ENCODE measurements at regions not wholly inside any gene's neighbourhood (a gene's known extent, or its start where the extent isn't known, plus 50 kb on each side); places are given as distances from the start of the nearest gene placed in this dataset.

DNA sequence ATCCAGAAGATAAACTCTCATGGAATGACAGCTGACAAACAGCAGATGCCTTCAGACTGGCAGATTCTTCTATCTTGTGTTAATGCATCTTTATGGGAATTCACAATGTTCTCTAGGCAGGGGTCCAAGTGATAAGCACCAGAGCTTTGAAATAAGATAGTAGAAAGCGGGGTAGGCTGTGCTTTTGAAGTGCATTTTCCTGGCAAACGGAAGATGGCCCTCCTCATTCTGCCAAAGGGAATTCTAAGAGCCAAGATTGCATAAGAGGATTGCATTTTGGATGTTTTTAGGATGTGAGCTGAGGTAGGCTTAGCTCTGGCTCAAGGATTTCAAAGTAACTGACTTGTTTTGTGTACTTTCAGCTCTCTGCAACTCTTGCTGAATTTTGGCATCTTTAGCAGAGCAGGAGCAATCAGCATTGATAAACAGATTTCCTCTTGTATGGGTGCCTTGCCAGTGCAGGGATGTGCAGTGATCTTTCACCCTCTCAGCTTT lies 298.5 kb upstream of the KLF6 start:
- no peak for DNase-seq

DNA sequence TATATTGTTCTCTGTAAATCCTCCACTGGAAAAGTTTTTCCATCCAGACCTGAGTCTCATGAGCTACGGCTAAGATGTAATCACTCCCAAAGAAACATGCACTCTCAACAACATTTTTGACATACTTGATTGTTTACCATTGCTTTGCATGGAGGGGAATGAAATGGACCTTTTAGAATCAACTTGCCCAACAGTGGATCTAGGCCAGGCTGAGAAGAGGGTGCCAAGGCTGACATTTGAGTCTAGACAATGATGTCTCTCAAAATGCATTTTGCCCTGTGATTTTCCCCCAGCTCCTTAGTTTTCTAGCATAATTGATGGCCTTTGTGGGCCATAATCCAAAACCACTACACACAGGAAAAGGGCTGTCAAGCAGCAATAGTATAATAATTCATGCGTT lies 297.9 kb upstream of the KLF6 start:
- no peak for DNase-seq

DNA sequence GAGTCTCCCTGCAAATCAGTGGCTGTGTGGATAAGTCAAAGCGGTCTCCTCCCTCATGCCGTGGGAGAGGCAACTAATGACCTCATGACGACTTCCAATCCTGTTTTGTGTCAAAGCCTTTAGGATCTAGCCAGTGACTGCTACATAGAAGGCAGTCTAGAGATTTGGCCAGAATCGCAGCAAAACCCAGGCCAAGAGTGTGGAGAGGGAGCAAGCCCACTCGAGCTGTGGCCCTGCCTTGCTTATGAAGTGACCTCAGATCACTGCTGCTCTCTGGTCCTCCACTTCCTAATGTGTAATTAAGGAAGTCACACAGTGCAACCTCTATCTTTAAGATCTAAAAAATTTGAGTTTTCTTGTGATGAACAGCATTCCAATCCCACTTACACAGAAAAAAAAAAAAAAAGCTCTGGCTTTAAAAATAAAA lies 296.7 kb upstream of the KLF6 start:
- no peak for DNase-seq

DNA sequence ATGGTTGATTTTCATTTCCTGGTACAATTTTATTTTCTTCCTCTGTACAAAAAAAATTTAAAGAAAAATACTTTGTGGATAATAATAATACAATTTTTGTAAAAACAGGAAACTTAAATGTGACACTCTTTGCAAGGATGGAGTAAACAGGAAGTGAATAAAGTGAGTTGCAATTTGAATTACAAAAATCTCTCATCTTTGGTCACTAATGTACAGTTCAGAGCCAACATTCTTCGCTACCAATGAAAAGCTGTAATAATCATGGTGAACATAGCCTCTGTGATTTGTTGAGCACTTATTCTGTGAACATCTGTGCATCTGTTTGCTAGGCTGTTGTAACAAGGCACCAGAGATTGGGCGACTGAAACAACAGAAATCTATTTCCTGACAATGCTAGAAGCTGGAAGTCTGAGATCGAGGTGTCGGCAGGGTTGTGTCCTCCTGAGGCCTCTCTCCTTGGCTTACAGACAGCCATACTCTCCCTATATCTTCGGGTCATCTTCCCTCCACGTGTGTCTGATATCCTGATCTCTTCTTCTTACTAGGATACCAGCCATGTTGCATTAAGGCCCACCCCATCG lies 295.3 kb upstream of the KLF6 start:
- no peak for DNase-seq

DNA sequence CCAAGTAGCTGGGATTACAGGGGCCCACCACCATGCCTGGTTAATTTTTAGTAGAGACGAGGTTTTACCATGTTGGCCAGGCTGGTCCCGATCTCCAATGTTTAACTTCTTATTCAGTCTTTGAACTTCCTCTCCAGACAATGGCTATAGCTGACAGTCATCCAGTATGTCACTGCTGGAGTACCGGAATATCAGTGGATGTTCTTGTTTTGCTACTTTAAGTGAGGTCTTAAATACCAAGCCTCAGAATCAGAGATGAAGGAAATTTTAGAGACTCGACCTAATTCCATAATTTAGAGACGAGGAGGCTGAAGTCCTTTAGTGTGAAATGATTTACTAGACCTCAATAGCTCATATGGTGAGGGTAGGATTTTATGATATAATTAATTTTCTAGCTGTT lies 294.8 kb upstream of the KLF6 start:
- DNase-seq = no peak

DNA sequence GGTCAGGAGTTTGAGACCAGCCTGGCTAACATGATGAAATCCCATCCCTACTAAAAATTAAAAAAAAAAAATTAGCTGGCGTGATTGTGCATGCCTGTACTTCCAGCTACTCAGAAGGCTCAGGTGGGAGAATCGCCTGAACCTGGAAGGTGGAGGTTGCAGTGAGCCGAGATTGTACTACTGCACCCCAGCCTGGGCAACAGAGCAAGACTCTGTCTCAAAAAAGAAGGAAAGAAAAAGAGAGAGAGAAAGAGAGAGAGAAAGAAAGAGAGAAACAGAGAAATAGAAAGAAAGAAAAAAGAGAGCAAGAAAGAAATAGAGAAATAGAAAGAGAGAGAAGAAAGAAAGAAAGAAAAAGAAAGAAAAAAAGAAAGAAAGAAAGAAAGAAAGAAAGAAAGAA lies 292.8 kb upstream of the KLF6 start:
- DNase-seq = no peak

DNA sequence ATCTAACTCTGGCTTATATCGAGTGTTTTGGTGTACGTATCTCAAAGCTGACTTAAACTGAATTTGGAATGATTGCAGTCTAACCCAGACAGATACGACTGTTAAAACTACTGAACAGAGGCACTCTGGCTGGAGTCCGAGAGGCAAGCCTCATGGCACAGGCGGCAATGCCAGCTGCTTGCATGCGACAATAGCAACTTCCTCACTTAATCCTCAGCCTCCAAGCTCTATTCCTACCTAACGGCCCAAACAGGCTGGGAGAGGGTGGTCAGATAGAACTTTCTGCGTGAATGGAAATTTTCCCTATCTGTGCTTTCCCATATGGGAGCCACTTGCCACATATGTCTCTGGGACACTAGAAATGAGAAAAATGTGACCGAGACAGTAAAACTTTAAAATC lies 292.0 kb upstream of the KLF6 start:
- DNase-seq = peak in 1 of 51 donors; percentile 4

DNA sequence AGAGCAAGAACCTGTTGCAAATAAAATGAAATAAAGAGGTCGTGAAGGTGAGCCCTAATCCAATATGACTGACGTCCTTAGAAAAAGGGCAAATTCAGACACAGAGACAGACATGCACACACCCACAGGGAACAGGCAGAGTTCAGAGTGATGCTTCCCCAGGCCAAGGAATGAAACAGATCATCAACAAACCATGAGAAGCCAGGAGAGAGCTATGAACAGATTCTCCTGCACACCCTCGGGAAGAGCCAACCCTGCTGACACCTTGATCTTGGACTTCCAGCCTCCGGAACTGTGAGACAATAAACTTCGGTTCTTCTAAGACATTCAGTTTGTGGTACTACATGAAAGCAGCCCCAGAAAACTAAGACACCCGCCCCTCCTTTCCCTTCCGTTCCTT lies 290.4 kb upstream of the KLF6 start:
- DNase-seq = no peak

DNA sequence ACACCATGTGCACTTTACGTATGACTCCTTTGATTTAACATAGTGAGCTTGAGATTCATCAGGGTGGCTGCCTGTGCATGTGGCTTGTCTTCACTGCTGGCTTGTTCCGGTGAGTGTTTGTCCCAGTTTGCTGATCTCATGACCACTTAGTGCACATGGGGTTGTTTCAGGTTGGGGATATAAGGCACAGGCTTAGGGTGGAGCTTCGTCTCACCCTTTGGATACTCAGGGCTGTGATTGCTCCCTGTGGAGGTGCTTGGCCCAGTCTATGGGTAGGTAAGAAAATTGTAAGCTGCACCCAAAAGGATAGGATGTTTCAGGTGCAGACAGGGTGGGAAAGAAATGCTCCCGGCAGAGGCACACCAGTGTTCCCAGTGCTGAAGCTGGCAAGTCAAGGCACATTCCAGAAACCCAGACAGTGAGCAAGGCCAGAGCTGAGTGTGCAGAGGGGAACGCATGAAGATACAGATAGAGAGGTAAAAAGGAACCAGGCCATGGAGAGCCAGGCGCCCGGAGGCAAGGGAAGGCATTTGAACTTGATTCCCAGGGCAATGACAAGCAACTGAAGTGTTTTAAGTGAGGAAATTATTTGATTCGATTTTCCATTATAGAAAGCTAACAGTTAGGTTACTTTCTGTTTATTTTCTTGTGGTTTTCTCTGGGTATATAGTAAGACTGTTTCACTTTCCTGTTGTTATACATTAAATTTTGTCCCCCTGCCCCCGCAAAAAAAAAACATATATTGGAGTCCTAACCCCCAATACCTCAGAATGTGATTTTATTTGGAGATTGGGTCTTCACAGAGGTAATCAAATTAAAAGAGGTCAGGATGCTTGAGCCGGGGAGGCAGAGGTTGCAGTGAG lies 289.8 kb upstream of the KLF6 start:
- DNase-seq = no peak

DNA sequence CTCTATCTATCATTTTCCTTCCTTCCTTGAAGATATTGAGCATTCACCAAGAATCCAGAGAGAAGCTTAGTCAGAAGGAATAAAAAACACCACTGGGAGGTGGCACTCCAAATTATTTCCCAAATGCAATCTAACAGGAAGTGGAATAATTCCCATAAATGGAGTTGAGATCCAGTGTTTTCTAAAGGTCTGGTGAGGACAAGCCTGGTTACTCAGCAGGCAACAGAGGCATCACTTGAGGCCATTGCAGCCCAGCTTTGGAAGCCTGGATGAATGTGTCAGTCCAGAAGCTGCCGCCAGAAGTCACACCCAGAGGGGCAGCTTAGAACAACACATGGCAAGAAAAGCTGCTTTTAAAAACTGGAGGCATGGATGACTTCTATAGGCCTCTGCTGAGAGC lies 288.9 kb upstream of the KLF6 start:
- no peak for DNase-seq

DNA sequence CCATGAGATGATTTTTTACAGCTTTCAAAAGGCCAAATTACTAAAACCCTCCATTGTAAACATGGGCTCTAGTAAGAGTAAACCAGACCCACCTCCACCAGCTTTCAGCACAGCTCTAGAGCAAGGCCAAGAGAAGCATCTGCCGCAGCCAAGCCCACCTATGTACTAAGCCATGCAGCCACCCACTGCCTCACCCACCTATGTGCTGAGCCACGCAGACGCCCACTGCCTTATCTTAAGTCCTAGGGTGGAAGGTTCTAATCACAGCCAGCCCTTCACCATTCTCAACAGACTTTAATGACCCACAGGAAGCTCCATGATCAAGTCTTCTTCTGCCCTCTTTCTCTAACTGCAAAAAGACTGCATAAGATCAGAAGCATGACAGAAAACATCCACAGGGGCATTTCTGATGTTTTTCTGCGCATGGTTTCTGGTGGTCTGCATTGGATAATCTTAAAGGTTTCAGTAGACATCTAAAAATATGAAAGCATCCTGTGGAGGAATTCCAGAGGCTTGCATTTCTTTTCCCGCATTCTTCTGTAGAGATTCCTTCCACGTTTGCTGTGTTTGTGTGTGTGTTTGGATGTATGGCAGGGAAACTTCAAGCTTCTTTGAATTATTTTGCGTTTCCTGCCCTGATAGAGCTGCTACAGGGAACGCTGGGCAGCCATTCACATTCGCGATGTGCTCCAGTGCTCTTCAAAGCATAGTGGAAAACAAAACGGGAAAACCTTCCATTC lies 286.1 kb upstream of the KLF6 start:
- no peak for DNase-seq

DNA sequence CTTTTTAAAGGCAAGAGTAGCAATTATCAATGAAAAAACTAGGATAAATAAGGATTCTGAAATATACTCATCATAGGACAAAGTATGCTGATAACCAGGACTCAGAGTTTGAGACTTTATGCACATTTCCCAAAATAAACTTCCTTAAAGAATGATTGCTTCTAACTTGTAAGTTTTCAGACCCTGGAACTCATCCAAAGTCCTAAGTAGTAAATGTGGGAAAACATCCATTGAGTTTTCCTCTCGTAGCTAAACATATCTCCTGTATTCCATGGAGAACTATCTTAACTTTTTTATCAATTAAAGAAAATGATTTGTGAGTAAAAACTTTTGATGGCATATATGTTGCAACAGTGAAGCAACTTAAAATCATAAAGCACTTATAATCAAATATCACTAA lies 285.2 kb upstream of the KLF6 start:
- no peak for DNase-seq

DNA sequence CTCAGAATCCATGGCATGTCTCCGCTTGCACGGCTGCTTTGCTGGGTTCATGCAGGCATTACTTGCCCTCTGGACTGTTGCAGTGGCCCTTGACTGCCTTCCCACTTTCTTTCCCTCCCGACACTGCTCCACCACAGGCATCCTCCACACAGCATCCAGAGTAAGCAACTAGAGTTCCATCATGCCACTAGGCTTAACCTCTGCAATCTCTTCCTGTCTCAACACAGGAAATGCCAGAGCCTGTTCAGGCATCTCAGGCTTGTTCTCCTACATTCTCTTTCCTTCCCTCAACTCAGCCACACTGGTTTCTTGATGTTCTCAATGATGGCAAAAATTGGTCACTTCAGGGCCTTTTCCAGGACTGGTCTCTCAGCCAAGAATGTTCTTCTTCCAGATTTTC lies 284.5 kb upstream of the KLF6 start:
- DNase-seq = no peak

DNA sequence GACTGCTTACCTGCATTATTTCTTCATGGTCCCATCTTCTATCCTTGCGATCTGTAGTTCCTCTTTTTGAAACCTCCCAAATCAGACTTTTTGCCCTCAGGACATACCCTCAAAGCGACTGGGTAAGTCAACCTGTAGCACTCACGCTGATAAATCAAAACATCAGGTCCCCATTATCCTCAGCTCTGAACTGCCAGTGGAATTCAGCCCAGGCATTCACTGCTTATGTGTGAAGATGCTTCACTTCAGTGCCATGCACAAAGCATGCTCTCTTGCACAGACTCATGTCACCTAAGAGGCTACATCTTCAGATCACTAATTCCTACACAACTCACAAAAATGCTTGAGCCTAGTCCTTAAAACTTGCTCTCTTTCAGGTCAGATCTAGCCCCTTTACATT lies 283.6 kb upstream of the KLF6 start:
- no peak for DNase-seq

DNA sequence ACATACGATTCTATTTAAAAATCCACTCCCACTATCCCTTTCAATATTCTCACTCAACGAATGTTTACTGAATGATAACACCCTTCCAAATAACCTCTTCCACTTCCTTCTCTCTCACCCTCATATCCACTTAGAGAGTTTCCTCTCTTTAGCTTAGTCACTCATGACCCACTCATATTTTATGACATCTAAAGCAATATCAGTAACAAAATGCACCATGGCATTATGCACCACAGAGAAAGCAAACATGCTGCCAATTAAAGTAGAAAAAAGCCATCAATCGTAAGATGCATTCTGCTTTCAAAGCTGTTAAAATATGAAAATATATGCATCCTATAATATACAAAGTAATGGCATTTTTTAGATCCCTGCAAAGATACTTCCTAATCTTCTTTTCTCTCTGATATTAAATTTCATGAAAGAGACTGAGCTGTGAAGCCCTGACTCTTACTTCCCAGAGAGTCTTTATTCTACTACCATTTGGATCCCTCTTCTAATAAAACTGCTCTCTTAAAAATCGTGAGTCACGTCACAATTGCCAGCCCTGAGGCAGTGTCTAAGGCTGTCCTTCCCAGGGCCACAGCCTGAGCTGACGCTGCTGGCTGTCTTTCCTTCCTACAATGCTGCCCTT lies 283.0 kb upstream of the KLF6 start:
- no peak for DNase-seq

DNA sequence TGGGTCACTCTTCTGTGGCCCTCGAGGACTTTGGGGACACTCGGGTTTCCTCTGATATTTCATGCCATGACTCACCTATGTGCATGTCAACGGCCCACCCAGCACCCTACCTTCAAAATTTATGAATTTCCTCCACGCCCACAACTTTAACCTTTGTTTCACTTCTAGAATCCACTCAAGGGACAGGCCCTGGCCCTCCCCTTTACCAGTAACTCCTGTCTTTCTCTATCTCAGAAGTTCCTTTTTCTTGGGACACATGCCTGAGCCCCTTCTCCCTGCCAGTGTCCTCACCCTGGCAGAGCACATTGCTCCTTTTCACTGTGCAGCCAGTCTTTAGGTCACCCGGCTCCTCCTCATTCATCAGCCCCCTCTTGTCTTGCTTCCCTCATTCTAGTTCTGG lies 282.5 kb upstream of the KLF6 start:
- DNase-seq = no peak

DNA sequence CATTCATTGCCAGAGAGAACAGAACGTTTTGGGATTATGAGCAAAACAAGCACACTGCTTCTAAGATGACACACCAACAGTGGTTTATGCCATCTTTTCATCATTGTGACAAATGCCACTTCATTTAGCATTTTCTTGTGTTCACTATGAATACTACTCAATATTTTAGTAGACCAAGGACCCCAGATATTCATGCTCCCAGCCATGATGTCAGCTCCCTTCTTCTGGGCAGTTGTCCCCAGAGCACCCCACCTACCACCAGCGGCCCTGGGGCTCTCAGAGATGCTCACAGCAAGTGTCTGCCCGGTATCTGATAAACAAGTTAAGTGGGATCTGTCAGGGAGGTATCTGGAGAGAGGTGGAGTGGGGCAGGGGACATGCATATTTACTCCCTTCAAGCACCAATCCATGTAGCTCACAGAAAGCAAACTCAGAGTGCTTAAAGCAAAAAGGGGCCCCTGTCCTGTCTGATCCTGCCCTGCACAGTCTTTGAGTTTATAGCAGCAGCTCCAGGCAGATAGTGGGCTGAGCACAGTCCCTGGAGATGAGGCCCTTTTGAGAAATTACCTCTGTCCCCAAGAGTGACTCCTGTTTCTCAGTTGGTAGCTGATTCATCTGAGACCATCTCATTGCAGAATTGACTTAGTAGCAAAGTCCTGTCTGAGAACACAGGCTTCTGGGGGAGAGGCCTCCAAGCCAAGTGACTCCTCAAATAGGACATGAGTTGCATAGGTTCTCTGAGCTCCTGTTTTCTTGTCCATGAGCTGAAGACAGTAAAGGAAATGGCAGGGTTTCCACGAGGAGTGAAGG lies 281.8 kb upstream of the KLF6 start:
- no peak for DNase-seq

DNA sequence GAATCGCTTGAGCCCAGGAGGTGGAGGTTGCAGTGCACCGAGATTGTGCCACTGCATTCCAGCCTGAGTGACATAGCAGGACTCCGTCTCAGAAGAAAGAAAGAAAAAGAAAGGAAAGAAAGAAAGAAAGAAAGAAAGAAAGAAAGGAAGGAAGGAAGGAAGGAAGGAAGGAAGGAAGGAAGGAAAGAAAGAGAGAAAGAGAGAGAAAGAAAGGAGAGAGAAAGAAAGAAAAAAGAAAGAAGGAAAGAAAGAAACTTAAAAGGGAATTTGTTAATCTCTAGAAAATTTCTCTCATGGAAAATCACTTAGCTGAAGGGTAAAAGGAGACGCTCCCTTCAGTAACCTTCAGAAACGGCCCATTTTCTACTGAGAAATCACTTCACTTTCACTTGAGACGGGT lies 279.5 kb upstream of the KLF6 start:
- DNase-seq = no peak

DNA sequence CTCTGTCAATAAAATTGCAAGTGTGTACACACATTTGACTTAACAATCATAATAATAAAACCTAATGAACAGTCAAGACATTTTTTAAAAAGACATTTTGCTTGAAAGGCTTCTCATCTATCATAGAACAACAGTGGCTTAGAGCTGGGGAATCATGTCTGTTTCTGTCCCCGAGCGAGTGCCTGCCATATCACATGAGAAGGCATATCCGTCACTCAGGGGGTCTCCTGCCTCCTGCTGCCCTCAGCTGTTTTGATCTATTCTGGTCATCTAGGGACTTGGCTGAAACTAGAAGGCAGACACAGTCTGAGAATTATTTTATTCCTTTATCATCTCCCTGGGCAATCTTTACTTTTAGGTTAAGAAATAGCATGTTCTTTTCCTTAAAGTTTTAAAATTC lies 278.7 kb upstream of the KLF6 start:
- DNase-seq = no peak

DNA sequence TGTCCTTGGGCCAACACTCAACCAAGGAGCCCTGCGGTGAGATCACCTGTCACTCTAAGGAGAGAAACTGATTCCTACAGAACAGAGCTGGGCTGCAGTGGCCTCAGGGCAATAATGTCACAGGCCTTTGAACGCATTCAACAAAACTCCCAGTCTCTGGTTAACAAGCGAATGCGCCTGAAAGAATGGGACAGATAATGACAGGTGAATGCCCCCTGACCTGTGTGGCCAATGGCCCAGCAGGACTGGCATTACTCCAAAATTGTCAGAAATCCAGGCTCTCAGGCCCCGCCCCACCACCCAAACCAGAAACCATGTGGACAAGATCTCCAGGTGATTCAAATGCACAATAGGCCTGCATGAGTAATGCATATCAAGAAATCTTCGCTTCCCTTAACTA lies 277.7 kb upstream of the KLF6 start:
- no peak for DNase-seq

DNA sequence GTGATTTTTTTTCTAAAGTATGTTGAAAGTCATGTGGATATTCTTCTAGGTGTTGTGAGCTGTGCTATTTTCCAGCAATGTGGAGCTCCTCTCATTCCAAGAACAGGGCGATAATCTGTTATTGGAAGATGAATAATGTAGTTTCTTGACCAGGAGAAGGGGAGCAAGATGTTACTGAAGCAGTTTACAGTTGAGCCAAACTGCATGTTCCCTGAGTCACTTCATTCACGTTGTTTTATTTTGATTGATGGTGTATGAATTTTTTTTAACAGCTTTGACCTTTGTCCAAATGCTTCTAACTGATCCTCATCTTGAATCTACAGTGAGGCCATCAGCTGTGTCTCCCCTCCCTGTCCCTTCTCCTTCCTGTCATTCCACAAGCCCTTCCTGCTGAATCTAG lies 277.1 kb upstream of the KLF6 start:
- DNase-seq = no peak
